ENCODE measurements at regions not wholly inside any gene's neighbourhood (a gene's known extent, or its start where the extent isn't known, plus 50 kb on each side); places are given as distances from the start of the nearest gene placed in this dataset.
"Not testable (repeated sequence)": the region's sequence is repeated elsewhere in the genome, so short reads cannot be mapped to it uniquely, and the experiment has no call there.

GRCh38 chr7:118938845-118939244 is 714.3 kb downstream of the ANKRD7 start:
- no peak for TF ChIP-seq CTCF (conservative IDR thresholded peaks at IDR 0.05; ENCODE audit: low read length)
- no peak overlapping the region for H3K4me3 ChIP-seq (ENCODE audit: low read length)
- no peak for DNase-seq (ENCODE audit: low read depth)

GRCh38 chr7:118944271-118944670 is 719.8 kb downstream of the ANKRD7 start:
- H3K4me3 ChIP-seq (ENCODE audit: low read length): no peak overlapping the region
- no peak for DNase-seq (ENCODE audit: low read depth)
- no peak for TF ChIP-seq CTCF (conservative IDR thresholded peaks at IDR 0.05; ENCODE audit: low read length)

DNA sequence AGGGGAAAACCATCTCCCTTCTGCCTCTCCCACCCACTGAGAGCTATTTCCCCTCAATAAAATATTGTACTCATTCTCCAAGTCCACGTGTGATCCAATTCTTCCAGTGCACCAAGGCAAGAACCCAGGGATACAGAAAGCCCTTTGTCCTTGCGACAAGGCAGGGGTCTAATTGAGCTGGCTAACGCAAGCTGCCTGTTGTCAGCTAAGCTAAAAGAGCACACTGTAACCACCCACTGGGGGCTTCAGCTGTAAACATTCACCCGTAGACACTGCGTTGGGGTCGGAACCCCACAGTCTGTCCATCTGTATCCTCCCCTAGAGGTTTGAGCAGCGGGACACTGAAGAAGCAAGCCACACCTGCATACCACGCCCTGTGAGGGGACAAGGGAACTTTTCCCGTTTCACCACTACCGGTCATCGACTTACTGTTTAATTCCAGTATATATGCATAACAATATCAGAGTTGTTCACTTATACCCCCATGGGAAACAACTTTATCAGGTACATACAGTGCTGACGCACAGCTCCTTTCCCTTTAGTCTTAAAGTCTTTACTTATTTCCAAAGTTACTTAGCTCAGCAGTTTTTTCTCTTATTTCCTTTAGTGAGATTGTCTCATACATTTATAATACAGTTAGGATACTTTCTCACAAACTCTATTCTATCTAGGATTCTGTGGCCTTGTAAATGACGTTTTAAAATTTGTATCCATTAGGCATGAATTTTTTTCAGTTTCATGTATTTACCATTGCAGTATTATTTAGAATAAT is 721.6 kb downstream of the ANKRD7 start:
- H3K4me3 ChIP-seq (ENCODE audit: low read length): no peak overlapping the region
- no peak for TF ChIP-seq CTCF (conservative IDR thresholded peaks at IDR 0.05; ENCODE audit: low read length)
- no peak for DNase-seq (ENCODE audit: low read depth)

DNA sequence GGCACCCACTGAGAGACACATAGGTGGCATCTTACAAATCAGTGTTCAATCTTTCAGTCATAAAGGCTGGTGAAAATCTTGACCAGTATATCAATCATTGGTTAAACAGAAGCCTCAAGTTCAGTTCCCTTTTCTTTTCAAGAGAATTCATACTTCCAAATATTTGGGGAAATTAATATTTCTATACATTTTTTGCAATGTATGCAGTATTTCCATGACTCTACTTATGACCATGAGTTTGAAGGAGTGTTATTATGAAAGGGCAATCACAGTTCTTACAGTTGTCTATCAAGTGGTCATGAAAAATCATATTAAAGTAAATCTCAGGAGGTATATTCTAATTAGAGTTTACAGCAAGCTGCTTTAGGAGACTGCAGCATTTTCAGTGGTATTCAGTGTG is 724.0 kb downstream of the ANKRD7 start:
- no peak for DNase-seq (ENCODE audit: low read depth)
- no peak overlapping the region for H3K4me3 ChIP-seq (ENCODE audit: low read length)
- TF ChIP-seq CTCF (conservative IDR thresholded peaks at IDR 0.05; ENCODE audit: low read length): no peak

DNA sequence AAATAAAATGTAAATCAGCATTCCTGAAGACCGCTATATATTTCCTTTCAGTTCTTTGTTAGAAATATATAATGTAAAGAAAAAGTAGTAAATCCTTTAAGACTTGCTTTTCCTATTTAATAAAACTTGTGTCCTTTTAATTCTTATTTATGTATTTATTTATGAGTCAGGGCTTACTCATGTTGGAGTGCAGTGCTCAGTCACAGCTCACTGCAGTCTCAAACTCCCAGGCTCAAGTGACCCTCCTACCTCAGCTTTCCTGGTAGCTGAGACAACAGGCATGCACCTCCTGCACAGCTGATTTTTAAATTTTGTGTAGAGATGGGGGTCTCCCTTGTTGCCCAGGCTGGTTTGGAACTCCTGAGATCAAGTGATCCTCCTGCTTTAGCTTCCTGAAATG is 724.5 kb downstream of the ANKRD7 start:
- no peak for TF ChIP-seq CTCF (conservative IDR thresholded peaks at IDR 0.05; ENCODE audit: low read length)
- no peak overlapping the region for H3K4me3 ChIP-seq (ENCODE audit: low read length)
- no peak for DNase-seq (ENCODE audit: low read depth)

DNA sequence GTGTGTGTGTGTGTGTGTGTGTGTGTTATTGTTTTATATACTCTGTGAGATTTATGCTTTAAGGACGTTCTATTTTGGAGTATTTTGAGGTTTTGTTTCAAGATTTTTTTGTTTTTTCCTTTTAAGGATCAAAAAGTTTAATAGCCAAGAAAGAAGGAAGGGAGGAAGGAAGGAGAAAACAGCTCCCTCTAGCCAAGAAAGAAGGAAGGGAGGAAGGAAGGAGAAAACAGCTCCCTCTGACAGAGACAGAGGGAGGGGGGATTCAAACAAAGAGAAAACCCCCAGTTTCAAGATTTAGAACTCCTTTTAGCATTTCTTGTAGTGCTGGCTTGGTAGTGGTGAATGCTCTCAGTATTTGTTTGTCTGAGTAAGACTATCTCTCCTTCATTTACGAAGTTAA is 731.8 kb downstream of the ANKRD7 start:
- H3K4me3 ChIP-seq (ENCODE audit: low read length); DNase-seq (ENCODE audit: low read depth): not testable (repeated sequence)

GRCh38 chr7:118969370-118969769 is 744.9 kb downstream of the ANKRD7 start:
- no peak overlapping the region for H3K4me3 ChIP-seq (ENCODE audit: low read length)
- no peak for TF ChIP-seq CTCF (conservative IDR thresholded peaks at IDR 0.05; ENCODE audit: low read length)
- no peak for DNase-seq (ENCODE audit: low read depth)
